Loucy (cell line): ENCODE measurements at regions not wholly inside any gene's neighbourhood (a gene's known extent, or its start where the extent isn't known, plus 50 kb on each side); places are given as distances from the start of the nearest gene placed in this dataset.

Experiments
- CTCF ChIP-seq: fragments of 200-600 bp; sonication (generic); conservative IDR thresholded peaks from 2 replicates; pipeline ENCODE4 v1.5.1; 2014; ENCODE audit warnings: mild to moderate bottlenecking, antibody characterized with exemption, low read length
- EZH2phosphoT487 ChIP-seq: fragments of 200-600 bp; IDR thresholded peaks from 2 replicates; pipeline ENCODE4 v1.6.1; 2018; ENCODE audit warnings: antibody characterized with exemption, mild to moderate bottlenecking, moderate library complexity, borderline replicate concordance

- TF ChIP-seq CTCF (peak; percentile 22), EZH2phosphoT487 (no peak)
These were observed 161.1 kb downstream of the SNAPC1 start for GRCh38 chr14:61923348-61923747.
